Activated CD8-positive, alpha-beta T cell treated with anti-CD3 and anti-CD28 coated beads for 36 hours (primary cell): ENCODE measurements at regions not wholly inside any gene's neighbourhood (a gene's known extent, or its start where the extent isn't known, plus 50 kb on each side); places are given as distances from the start of the nearest gene placed in this dataset.
A peak's percentile ranks its signal among the peaks of the same experiment; 100 is the strongest.

ENCODE experiments used
- ATAC-seq: fragments of 200-7000 bp; cut with Tn5 transposase; one replicate; pipeline ENCODE4 v1.10.0; 2021; ENCODE audit warnings: mild to moderate bottlenecking, moderate library complexity
- CTCF ChIA-PET: fragments of 350-600 bp; sonication (Branson Sonifier 250); formaldehyde crosslinking; loops from one replicate; lab custom pipeline; 2021; ENCODE audit warnings: antibody characterized with exemption; lab: Charles Lee
- POLR2A ChIA-PET: fragments of 350-600 bp; sonication (Branson Sonifier 250); formaldehyde crosslinking; loops from one replicate; lab custom pipeline; 2021; ENCODE audit warnings: antibody characterized with exemption; lab: Charles Lee
- DNase-seq: peaks from one replicate; pipeline ENCODE4 v3.0.0-alpha.2; 2020
- H3K27ac Mint-ChIP-seq: one replicate; pipeline ENCODE4 v1.8.0; 2021; ENCODE audit warnings: mild to moderate bottlenecking, mixed read lengths
- H3K27me3 Mint-ChIP-seq: one replicate; pipeline ENCODE4 v1.8.0; 2021; ENCODE audit warnings: mixed read lengths
- H3K36me3 Mint-ChIP-seq: one replicate; pipeline ENCODE4 v1.8.0; 2021; ENCODE audit warnings: low read depth, mixed read lengths
- H3K4me1 Mint-ChIP-seq: one replicate; pipeline ENCODE4 v1.8.0; 2021; ENCODE audit warnings: low read depth, mixed read lengths
- H3K4me3 Mint-ChIP-seq: one replicate; pipeline ENCODE4 v1.8.0; 2021; ENCODE audit warnings: mild to moderate bottlenecking, moderate library complexity, mixed read lengths
- H3K9me3 Mint-ChIP-seq: one replicate; pipeline ENCODE4 v1.8.0; 2021; ENCODE audit warnings: mixed read lengths
- intact Hi-C: fragments of 100-400 bp; cut with micrococcal nuclease; formaldehyde crosslinking; loops from one replicate; pipeline ENCODE4 v1.10.0; 2022
- TF ChIP-seq, protein P1 (sequence below): fragments of 200-600 bp; IDR thresholded peaks from one replicate; pipeline ENCODE4 v1.8.0; 2022; ENCODE audit warnings: antibody characterized with exemption, mild to moderate bottlenecking

DNA sequence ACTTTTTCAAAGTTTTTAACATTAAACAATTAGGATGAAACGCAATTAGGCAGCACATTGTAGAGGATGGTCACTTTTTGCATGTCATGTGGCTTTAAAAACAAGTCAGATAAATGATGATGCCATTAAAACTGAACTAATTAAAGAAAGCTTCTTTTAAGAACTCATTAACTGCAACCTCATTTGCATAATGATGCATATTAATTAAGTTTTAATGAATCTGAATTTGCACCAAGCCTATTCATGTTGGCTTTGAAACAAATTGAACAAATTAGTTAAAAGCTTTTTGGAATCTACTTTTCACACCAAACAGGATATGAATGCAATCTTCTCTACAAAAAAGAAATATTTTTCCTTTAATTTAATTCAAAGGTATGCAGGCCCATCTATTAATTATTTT lies 499.0 kb downstream of the VRK1 start:
- ChIA-PET CTCF (no interaction called here), POLR2A (no interaction called here)
- no peak overlapping the region for H3K27ac Mint-ChIP-seq
- peaks cover 6% of the 10 kb centered on the region for H3K27me3 Mint-ChIP-seq
- intact Hi-C loops = no loop called here
- TF ChIP-seq, protein P1, sequence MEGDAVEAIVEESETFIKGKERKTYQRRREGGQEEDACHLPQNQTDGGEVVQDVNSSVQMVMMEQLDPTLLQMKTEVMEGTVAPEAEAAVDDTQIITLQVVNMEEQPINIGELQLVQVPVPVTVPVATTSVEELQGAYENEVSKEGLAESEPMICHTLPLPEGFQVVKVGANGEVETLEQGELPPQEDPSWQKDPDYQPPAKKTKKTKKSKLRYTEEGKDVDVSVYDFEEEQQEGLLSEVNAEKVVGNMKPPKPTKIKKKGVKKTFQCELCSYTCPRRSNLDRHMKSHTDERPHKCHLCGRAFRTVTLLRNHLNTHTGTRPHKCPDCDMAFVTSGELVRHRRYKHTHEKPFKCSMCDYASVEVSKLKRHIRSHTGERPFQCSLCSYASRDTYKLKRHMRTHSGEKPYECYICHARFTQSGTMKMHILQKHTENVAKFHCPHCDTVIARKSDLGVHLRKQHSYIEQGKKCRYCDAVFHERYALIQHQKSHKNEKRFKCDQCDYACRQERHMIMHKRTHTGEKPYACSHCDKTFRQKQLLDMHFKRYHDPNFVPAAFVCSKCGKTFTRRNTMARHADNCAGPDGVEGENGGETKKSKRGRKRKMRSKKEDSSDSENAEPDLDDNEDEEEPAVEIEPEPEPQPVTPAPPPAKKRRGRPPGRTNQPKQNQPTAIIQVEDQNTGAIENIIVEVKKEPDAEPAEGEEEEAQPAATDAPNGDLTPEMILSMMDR = no peak
- H3K4me3 Mint-ChIP-seq = no peak overlapping the region
- no peaks in the 10 kb centered on the region for H3K36me3 Mint-ChIP-seq
- DNase-seq (no peak), ATAC-seq (no peak)
- peaks cover 10% of the 10 kb centered on the region for H3K4me1 Mint-ChIP-seq
- H3K9me3 Mint-ChIP-seq = no peaks in the 10 kb centered on the region

DNA sequence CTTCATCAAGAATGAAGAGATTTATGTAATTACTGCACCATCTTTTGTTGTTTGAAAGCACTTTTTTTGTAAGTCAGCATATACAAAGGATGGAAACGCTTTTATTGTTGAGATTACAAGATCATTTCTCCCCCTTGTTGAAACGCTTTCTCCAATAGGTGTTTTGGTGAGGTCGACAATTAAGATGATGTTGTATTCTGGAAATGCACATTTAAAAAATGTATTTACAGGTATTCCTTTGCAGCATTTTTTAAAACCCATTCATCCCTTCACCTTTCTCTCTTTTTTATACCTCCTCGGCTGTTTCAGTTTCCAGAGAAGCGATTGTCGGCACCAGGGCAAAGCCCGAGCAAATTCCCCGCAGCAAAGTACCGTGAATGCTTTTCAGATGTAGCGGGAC lies 499.9 kb downstream of the VRK1 start:
- no peaks in the 10 kb centered on the region for H3K36me3 Mint-ChIP-seq
- ChIA-PET POLR2A (no interaction called here), CTCF (interaction anchor here (0.6 kb wide), 1 partner anchor 8 kb away, joined by 3 read pairs; no protein-coding TSS in a partner anchor)
- ATAC-seq (no peak), DNase-seq (no peak)
- intact Hi-C loops = no loop called here
- TF ChIP-seq, protein P1 = no peak
- peaks cover 6% of the 10 kb centered on the region for H3K27me3 Mint-ChIP-seq
- peaks cover 6% of the 10 kb centered on the region for H3K4me1 Mint-ChIP-seq
- H3K9me3 Mint-ChIP-seq = no peaks in the 10 kb centered on the region
- H3K27ac Mint-ChIP-seq = no peak overlapping the region
- H3K4me3 Mint-ChIP-seq = no peak overlapping the region

DNA sequence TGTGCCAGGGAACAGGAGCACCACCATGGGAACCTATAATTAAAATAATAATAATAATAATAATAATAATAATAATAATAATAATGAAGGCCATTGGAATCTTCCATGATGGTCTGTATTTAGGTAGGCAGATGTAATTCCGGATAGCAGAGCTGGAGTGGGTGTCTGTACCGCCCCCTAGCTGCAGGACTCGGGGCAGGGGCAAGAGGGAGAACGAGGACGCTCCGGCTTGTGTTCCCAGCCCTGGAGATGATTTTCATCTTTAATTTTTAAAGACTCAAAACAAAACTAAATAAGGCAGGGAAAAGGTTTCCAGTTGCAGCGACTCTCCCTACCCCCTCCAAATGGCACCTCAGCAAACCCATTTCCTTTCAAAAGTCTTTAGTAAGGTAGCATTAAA lies 501.1 kb downstream of the VRK1 start:
- ATAC-seq (no peak), DNase-seq (no peak)
- H3K4me1 Mint-ChIP-seq = peaks cover 6% of the 10 kb centered on the region
- H3K27me3 Mint-ChIP-seq = peaks cover 4% of the 10 kb centered on the region
- no peaks in the 10 kb centered on the region for H3K9me3 Mint-ChIP-seq
- POLR2A ChIA-PET = no interaction called here
- CTCF ChIA-PET = interaction anchor here (0.7 to 1.2 kb wide), 4 partner anchors 82 to 114 kb away, joined by 3 read pairs; no protein-coding TSS in a partner anchor
- H3K36me3 Mint-ChIP-seq = no peaks in the 10 kb centered on the region
- TF ChIP-seq, protein P1 = peak; percentile 46
- H3K4me3 Mint-ChIP-seq = no peak overlapping the region
- no peak overlapping the region for H3K27ac Mint-ChIP-seq
- intact Hi-C loops = no loop called here

DNA sequence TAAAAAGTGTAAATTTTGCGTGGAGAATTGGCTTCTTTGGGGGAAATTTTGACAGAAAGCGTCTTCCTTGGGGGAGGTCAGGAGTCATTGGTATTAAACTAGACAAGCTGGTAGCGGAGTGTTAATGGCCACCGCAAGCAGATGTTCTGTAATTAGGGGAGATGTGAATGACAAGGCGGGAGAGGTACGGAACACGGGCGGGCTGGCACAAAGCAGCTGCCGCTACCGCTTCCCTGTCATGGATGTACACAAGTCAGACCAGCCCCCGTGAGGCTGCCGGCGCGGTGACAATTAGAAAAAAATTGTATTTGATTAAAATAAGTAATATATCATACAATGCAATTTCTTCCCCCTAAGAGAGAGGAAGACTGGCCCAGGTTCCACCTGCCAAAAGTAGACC lies 501.6 kb downstream of the VRK1 start:
- Mint-ChIP-seq H3K4me3 (no peak overlapping the region), H3K27ac (no peak overlapping the region), H3K4me1 (peaks cover 6% of the 10 kb centered on the region), H3K36me3 (no peaks in the 10 kb centered on the region), H3K27me3 (peaks cover 4% of the 10 kb centered on the region), H3K9me3 (no peaks in the 10 kb centered on the region)
- ATAC-seq (no peak), DNase-seq (no peak)
- CTCF ChIA-PET = interaction anchor here (1.0 to 1.6 kb wide), 3 partner anchors 14 to 114 kb away, joined by 3 to 4 read pairs (median 3); no protein-coding TSS in a partner anchor
- POLR2A ChIA-PET = no interaction called here
- intact Hi-C loops = no loop called here
- TF ChIP-seq, protein P1 = no peak

DNA sequence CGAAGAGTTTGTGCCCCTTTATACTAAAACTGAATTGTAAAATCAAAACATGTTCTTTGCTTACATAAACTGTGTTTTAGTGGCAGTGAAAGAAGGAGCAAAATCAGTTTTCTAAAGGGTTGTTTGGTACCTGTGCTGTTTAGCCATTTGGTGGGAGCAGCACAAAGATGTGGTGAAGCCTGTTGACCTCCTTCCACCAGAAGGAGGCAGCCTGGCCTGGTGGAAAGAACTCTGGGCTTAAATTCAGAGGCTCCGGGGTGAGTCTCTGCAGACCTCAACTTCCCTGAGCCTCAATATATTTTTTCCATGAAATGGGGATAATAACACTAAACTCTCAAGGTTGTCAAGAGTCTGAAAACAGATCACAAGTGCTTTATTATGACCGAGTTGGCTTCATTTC lies 502.5 kb downstream of the VRK1 start:
- TF ChIP-seq, protein P1 = peak; percentile 48
- intact Hi-C loops = no loop called here
- H3K36me3 Mint-ChIP-seq = no peaks in the 10 kb centered on the region
- no peak overlapping the region for H3K4me3 Mint-ChIP-seq
- peaks cover 6% of the 10 kb centered on the region for H3K4me1 Mint-ChIP-seq
- POLR2A ChIA-PET = no interaction called here
- ATAC-seq (no peak), DNase-seq (peak; percentile 40)
- H3K9me3 Mint-ChIP-seq = no peaks in the 10 kb centered on the region
- H3K27me3 Mint-ChIP-seq = peaks cover 4% of the 10 kb centered on the region
- no peak overlapping the region for H3K27ac Mint-ChIP-seq
- CTCF ChIA-PET = interaction anchor here (0.6 to 1.6 kb wide), 4 partner anchors 11 to 115 kb away, joined by 3 to 6 read pairs (median 4); no protein-coding TSS in a partner anchor
